ENCODE measurements at regions not wholly inside any gene's neighbourhood (a gene's known extent, or its start where the extent isn't known, plus 50 kb on each side); places are given as distances from the start of the nearest gene placed in this dataset.

- H3K4me1 ChIP-seq (ENCODE audit: control insufficient read depth in 1 of 2, insufficient read depth in 1 of 2, low read depth in 1 of 2, low read length in 1 of 2), result peaks cover 0 to 25% of the 10 kb centered on the region in 2 experiments
- TF ChIP-seq CTCF (IDR thresholded peaks at IDR 0.05), result no peak
- no peak overlapping the region for H3K4me3 ChIP-seq (ENCODE audit: low read depth in 1 of 2, low read length in 1 of 2)
- no peaks in the 10 kb centered on the region for H3K36me3 ChIP-seq
- H3K27ac ChIP-seq, result peak overlapping the region; percentile 2
- no peaks in the 10 kb centered on the region for H3K9me3 ChIP-seq
- H3K27me3 ChIP-seq, result no peaks in the 10 kb centered on the region
Measured at GRCh38 chr2:57429831-57430230, 616.8 kb upstream of the VRK2 start.

- peaks cover 0 to 25% of the 10 kb centered on the region in 2 experiments for H3K4me1 ChIP-seq (ENCODE audit: control insufficient read depth in 1 of 2, insufficient read depth in 1 of 2, low read depth in 1 of 2, low read length in 1 of 2)
- H3K27ac ChIP-seq, result no peak overlapping the region
- no peaks in the 10 kb centered on the region for H3K27me3 ChIP-seq
- no peak overlapping the region for H3K4me3 ChIP-seq (ENCODE audit: low read depth in 1 of 2, low read length in 1 of 2)
- no peak for TF ChIP-seq CTCF (IDR thresholded peaks at IDR 0.05)
- no peaks in the 10 kb centered on the region for H3K9me3 ChIP-seq
- no peaks in the 10 kb centered on the region for H3K36me3 ChIP-seq
Measured at GRCh38 chr2:57432528-57432927, 614.1 kb upstream of the VRK2 start.

- no peaks in the 10 kb centered on the region for H3K9me3 ChIP-seq
- H3K36me3 ChIP-seq, result no peaks in the 10 kb centered on the region
- no peaks in the 10 kb centered on the region for H3K27me3 ChIP-seq
- H3K4me3 ChIP-seq (ENCODE audit: low read depth in 1 of 2, low read length in 1 of 2), result no peak overlapping the region
- no peak for TF ChIP-seq CTCF (IDR thresholded peaks at IDR 0.05)
- peaks cover 0 to 21% of the 10 kb centered on the region in 2 experiments for H3K4me1 ChIP-seq (ENCODE audit: control insufficient read depth in 1 of 2, insufficient read depth in 1 of 2, low read depth in 1 of 2, low read length in 1 of 2)
- H3K27ac ChIP-seq, result no peak overlapping the region
Measured at GRCh38 chr2:57434441-57434840, 612.2 kb upstream of the VRK2 start.

- TF ChIP-seq CTCF (IDR thresholded peaks at IDR 0.05), result no peak
- no peaks in the 10 kb centered on the region for H3K36me3 ChIP-seq
- H3K9me3 ChIP-seq, result no peaks in the 10 kb centered on the region
- no peak overlapping the region for H3K4me3 ChIP-seq (ENCODE audit: low read depth in 1 of 2, low read length in 1 of 2)
- no peak overlapping the region for H3K27ac ChIP-seq
- peaks cover 0 to 16% of the 10 kb centered on the region in 2 experiments for H3K4me1 ChIP-seq (ENCODE audit: control insufficient read depth in 1 of 2, insufficient read depth in 1 of 2, low read depth in 1 of 2, low read length in 1 of 2)
- no peaks in the 10 kb centered on the region for H3K27me3 ChIP-seq
Measured at GRCh38 chr2:57434972-57435371, 611.6 kb upstream of the VRK2 start.

- TF ChIP-seq CTCF (IDR thresholded peaks at IDR 0.05), result no peak
- Histone ChIP-seq H3K4me3 (ENCODE audit: low read depth in 1 of 2, low read length in 1 of 2) (no peak overlapping the region), H3K27ac (no peak overlapping the region), H3K27me3 (no peaks in the 10 kb centered on the region), H3K4me1 (ENCODE audit: control insufficient read depth in 1 of 2, insufficient read depth in 1 of 2, low read depth in 1 of 2, low read length in 1 of 2) (peaks cover 0 to under 1% of the 10 kb centered on the region in 2 experiments), H3K36me3 (no peaks in the 10 kb centered on the region), H3K9me3 (no peaks in the 10 kb centered on the region)
Measured at GRCh38 chr2:57437077-57437476, 609.5 kb upstream of the VRK2 start.

GRCh38 chr2:57440437-57440836 lies 606.2 kb upstream of the VRK2 start:
- no peak for TF ChIP-seq CTCF (IDR thresholded peaks at IDR 0.05)
- Histone ChIP-seq H3K27ac (no peak overlapping the region), H3K4me1 (ENCODE audit: control insufficient read depth in 1 of 2, insufficient read depth in 1 of 2, low read depth in 1 of 2, low read length in 1 of 2) (no peaks in the 10 kb centered on the region), H3K27me3 (no peaks in the 10 kb centered on the region), H3K9me3 (no peaks in the 10 kb centered on the region), H3K36me3 (no peaks in the 10 kb centered on the region), H3K4me3 (ENCODE audit: low read depth in 1 of 2, low read length in 1 of 2) (no peak overlapping the region)

All from neutrophil (primary cell).